Gastroesophageal sphincter (tissue), 4 donors: ENCODE measurements at regions not wholly inside any gene's neighbourhood (a gene's known extent, or its start where the extent isn't known, plus 50 kb on each side); places are given as distances from the start of the nearest gene placed in this dataset.
"Not testable (repeated sequence)": the region's sequence is repeated elsewhere in the genome, so short reads cannot be mapped to it uniquely, and the experiment has no call there.

Source experiments
- ATAC-seq: fragments of 150-250 bp; one replicate; pipeline ENCODE4 v1.9.1; 2016; ENCODE audit warnings: mild to moderate bottlenecking, moderate library complexity
- H3K27ac ChIP-seq, 4 donors: fragments of 200-600 bp; sonication (generic) in 3 of 4; 1 replicate in 3 of 4; 2 replicates in 1 of 4; pipeline ENCODE4 v1.5.1; 2016 to 2019
- H3K27me3 ChIP-seq: fragments of 200-600 bp; sonication (generic); one replicate; pipeline ENCODE4 v1.5.1; 2019
- H3K36me3 ChIP-seq, 2 donors: fragments of 200-600 bp; sonication (generic); one replicate each; pipeline ENCODE4 v1.5.1; 2019; ENCODE audit warnings: control low read depth in 1 of 2
- H3K4me1 ChIP-seq, 3 donors: fragments of 200-600 bp; sonication (generic); 1 replicate in 2 of 3; 2 replicates in 1 of 3; pipeline ENCODE4 v1.5.1; 2016 to 2019; ENCODE audit warnings: control low read depth in 2 of 3
- H3K4me3 ChIP-seq, 2 donors: fragments of 200-600 bp; sonication (generic); one replicate each; pipeline ENCODE4 v1.5.1; 2019; ENCODE audit warnings: mild to moderate bottlenecking in 1 of 2, moderate library complexity in 1 of 2
- H3K9me3 ChIP-seq, 3 donors: fragments of 200-600 bp; sonication (generic); one replicate each; pipeline ENCODE4 v1.5.1; 2017 to 2019; ENCODE audit warnings: control low read depth in 2 of 3
- CTCF ChIP-seq, 4 experiments: fragments of 200-600 bp in 2 of 4; fragments of 450-650 bp in 2 of 4; sonication (generic) in 1 of 4; IDR thresholded peaks; one replicate each; pipeline ENCODE4 v1.5.1; 2017 to 2019; ENCODE audit warnings: antibody characterized with exemption in 4 of 4, mild to moderate bottlenecking in 2 of 4, moderate library complexity in 2 of 4
- EP300 ChIP-seq: sonication (generic); formaldehyde crosslinking; IDR thresholded peaks from one replicate; pipeline ENCODE4 v1.6.1; 2017; ENCODE audit warnings: antibody characterized with exemption, mild to moderate bottlenecking
- POLR2A ChIP-seq, 2 donors: fragments of 450-650 bp; IDR thresholded peaks; one replicate each; pipeline ENCODE4 v1.6.1; 2017; ENCODE audit warnings: antibody characterized with exemption in 2 of 2, mild to moderate bottlenecking in 2 of 2, moderate library complexity in 1 of 2
- POLR2AphosphoS5 ChIP-seq: sonication (generic); formaldehyde crosslinking; IDR thresholded peaks from one replicate; pipeline ENCODE4 v1.6.1; 2017; ENCODE audit warnings: antibody characterized with exemption
- WGBS, 2 donors: methylation state at CpG; one replicate each; pipeline ENCODE4 v1.1.5; 2018; ENCODE audit warnings: low coverage in 1 of 2; 5-methylcytosine and 5-hydroxymethylcytosine counted together

GRCh38 chr13:55572862-55573261, 1567.9 kb upstream of the PRR20A start:
- Histone ChIP-seq H3K27ac (no peak overlapping the region), H3K27me3 (no peaks in the 10 kb centered on the region), H3K4me1 (no peaks in the 10 kb centered on the region), H3K9me3 (no peaks in the 10 kb centered on the region), H3K4me3 (no peak overlapping the region), H3K36me3 (no peaks in the 10 kb centered on the region)
- TF ChIP-seq EP300 (no peak), POLR2A (IDR thresholded peaks at IDR 0.05) (no peak), POLR2AphosphoS5 (no peak), CTCF (IDR thresholded peaks at IDR 0.05) (no peak)
- WGBS, 2 donors = 20 to 30% methylated on average over 2 of the region's 2 CpGs
- no peak for ATAC-seq

GRCh38 chr13:55573565-55573964, 1567.2 kb upstream of the PRR20A start:
- no peak overlapping the region for H3K4me3 ChIP-seq
- H3K9me3 ChIP-seq = no peaks in the 10 kb centered on the region
- H3K27me3 ChIP-seq = no peaks in the 10 kb centered on the region
- no peak for TF ChIP-seq EP300
- TF ChIP-seq CTCF (IDR thresholded peaks at IDR 0.05) = no peak
- no peak for TF ChIP-seq POLR2AphosphoS5
- TF ChIP-seq POLR2A (IDR thresholded peaks at IDR 0.05) = no peak
- ATAC-seq = no peak
- H3K4me1 ChIP-seq = no peaks in the 10 kb centered on the region
- H3K36me3 ChIP-seq = no peaks in the 10 kb centered on the region
- no peak overlapping the region for H3K27ac ChIP-seq

- no peaks in the 10 kb centered on the region for H3K36me3 ChIP-seq
- H3K9me3 ChIP-seq = no peaks in the 10 kb centered on the region
- H3K27ac ChIP-seq = no peak overlapping the region
- H3K4me3 ChIP-seq = no peak overlapping the region
- no peak for TF ChIP-seq CTCF (IDR thresholded peaks at IDR 0.05)
- no peaks in the 10 kb centered on the region for H3K27me3 ChIP-seq
- H3K4me1 ChIP-seq = no peaks in the 10 kb centered on the region
- ATAC-seq = no peak
- WGBS, 2 donors = 53 to 67% methylated on average over 1 to 4 of the region's 4 CpGs
Measured at GRCh38 chr13:55576389-55576788, 1564.3 kb upstream of the PRR20A start.

GRCh38 chr13:55577082-55577846, 1563.5 kb upstream of the PRR20A start:
- Histone ChIP-seq H3K36me3 (no peaks in the 10 kb centered on the region), H3K9me3 (no peaks in the 10 kb centered on the region), H3K27me3 (no peaks in the 10 kb centered on the region), H3K4me3 (no peak overlapping the region), H3K27ac (no peak overlapping the region), H3K4me1 (no peaks in the 10 kb centered on the region)
- TF ChIP-seq EP300 (no peak), CTCF (IDR thresholded peaks at IDR 0.05) (no peak), POLR2A (IDR thresholded peaks at IDR 0.05) (no peak), POLR2AphosphoS5 (no peak)
- WGBS, 2 donors = no CpG with 5 or more reads among the region's 1 CpG
- no peak for ATAC-seq

GRCh38 chr13:55577847-55578210, 1562.9 kb upstream of the PRR20A start:
- no CpG with 5 or more reads among the region's 2 CpGs for WGBS, 2 donors
- no peaks in the 10 kb centered on the region for H3K9me3 ChIP-seq
- TF ChIP-seq POLR2AphosphoS5 (no peak), POLR2A (IDR thresholded peaks at IDR 0.05) (no peak), CTCF (IDR thresholded peaks at IDR 0.05) (no peak), EP300 (no peak)
- no peak overlapping the region for H3K27ac ChIP-seq
- H3K36me3 ChIP-seq = no peaks in the 10 kb centered on the region
- H3K27me3 ChIP-seq = no peaks in the 10 kb centered on the region
- no peak overlapping the region for H3K4me3 ChIP-seq
- ATAC-seq = no peak
- H3K4me1 ChIP-seq = no peaks in the 10 kb centered on the region

- not testable (repeated sequence) for ATAC-seq, H3K27me3 ChIP-seq, H3K4me1 ChIP-seq, H3K4me3 ChIP-seq, H3K36me3 ChIP-seq, H3K27ac ChIP-seq, H3K9me3 ChIP-seq
- WGBS, 2 donors = 40 to 73% methylated on average over 3 to 4 of the region's 4 CpGs
Measured at GRCh38 chr13:55582294-55582693, 1558.4 kb upstream of the PRR20A start.
